ENCODE measurements at regions not wholly inside any gene's neighbourhood (a gene's known extent, or its start where the extent isn't known, plus 50 kb on each side); places are given as distances from the start of the nearest gene placed in this dataset.
A peak's percentile ranks its signal among the peaks of the same experiment; 100 is the strongest.
"Not testable (repeated sequence)": the region's sequence is repeated elsewhere in the genome, so short reads cannot be mapped to it uniquely, and the experiment has no call there.

DNA sequence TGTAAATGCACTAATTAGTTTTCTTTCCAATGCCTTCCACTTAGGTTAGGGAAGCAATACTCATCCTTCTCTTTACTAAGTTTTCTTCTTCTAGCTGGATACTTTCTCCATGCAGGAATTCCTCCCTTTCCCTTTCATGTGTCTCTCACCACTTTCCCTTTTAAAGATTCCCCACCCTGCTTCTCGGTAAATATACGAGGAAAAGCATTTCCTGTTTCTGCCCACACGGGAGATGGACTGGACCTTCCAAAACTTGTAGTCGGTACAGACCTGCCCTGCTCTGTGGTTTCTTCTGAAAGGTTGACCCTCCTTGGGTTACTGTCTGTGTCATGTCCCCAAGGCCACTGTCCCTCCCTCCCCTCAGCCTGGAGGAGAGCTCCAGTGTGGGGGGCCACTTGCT lies 58.9 kb upstream of the LYZL2 start:
- Histone ChIP-seq H3K27me3 (no peaks in the 10 kb centered on the region), H3K4me3 (ENCODE audit: low read depth, low read length) (no peak overlapping the region), H3K9me3 (no peaks in the 10 kb centered on the region), H3K36me3 (no peaks in the 10 kb centered on the region), H3K4me1 (no peaks in the 10 kb centered on the region)
- TF ChIP-seq, protein P1, sequence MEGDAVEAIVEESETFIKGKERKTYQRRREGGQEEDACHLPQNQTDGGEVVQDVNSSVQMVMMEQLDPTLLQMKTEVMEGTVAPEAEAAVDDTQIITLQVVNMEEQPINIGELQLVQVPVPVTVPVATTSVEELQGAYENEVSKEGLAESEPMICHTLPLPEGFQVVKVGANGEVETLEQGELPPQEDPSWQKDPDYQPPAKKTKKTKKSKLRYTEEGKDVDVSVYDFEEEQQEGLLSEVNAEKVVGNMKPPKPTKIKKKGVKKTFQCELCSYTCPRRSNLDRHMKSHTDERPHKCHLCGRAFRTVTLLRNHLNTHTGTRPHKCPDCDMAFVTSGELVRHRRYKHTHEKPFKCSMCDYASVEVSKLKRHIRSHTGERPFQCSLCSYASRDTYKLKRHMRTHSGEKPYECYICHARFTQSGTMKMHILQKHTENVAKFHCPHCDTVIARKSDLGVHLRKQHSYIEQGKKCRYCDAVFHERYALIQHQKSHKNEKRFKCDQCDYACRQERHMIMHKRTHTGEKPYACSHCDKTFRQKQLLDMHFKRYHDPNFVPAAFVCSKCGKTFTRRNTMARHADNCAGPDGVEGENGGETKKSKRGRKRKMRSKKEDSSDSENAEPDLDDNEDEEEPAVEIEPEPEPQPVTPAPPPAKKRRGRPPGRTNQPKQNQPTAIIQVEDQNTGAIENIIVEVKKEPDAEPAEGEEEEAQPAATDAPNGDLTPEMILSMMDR (IDR thresholded peaks at IDR 0.05; ENCODE audit: low read depth, low read length), result no peak
- no peak for DNase-seq

DNA sequence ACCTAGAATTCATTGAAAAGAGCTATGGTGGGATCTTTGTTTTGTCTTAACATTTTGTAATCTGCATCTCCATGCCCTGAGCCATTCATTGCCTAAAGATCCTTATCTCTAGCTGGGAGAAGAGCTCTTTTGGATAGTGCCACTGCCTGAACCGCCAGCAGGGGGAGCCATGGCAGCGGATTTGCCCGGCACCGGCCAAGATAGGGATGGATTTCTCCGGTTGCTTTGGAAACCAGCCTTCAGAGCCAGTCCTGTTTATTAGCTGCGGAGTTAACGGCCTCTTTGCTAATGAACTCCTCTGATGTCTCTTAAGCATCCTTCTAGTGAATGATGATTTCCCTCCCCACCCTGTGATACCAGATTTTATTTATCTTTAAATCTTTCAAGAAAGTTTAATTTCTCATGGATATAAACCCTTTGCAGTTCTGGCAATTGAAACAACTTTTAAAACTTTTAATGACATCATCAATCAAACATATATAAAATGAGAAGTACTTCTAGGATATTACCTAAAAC lies 58.2 kb upstream of the LYZL2 start:
- H3K4me1 ChIP-seq, result no peaks in the 10 kb centered on the region
- peak; percentile 85 for DNase-seq
- no peaks in the 10 kb centered on the region for H3K36me3 ChIP-seq
- no peaks in the 10 kb centered on the region for H3K9me3 ChIP-seq
- no peak overlapping the region for H3K4me3 ChIP-seq (ENCODE audit: low read depth, low read length)
- no peaks in the 10 kb centered on the region for H3K27me3 ChIP-seq
- TF ChIP-seq, protein P1 (IDR thresholded peaks at IDR 0.05; ENCODE audit: low read depth, low read length), result peak; percentile 95

DNA sequence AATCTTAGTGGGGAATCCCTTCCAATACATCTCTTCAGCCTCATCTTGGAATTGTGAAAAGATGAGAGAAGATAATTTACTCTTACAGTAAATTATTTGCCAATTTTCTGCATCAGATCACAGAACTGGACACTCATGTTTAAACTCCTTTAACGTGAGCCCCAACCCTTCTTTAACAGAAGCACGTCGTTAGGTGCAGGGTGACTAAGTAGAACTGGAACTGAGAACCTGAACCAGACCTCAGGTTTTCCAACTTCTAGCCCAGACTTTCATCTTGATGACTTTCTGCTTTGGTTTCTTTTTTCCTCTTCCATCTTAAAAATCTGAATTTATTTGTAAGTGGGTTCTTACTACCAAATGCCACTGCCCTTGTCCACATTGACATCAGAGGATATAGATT lies 57.2 kb upstream of the LYZL2 start:
- H3K36me3 ChIP-seq, result no peaks in the 10 kb centered on the region
- H3K4me3 ChIP-seq (ENCODE audit: low read depth, low read length), result no peak overlapping the region
- no peaks in the 10 kb centered on the region for H3K27me3 ChIP-seq
- TF ChIP-seq, protein P1 (IDR thresholded peaks at IDR 0.05; ENCODE audit: low read depth, low read length), result no peak
- H3K4me1 ChIP-seq, result no peaks in the 10 kb centered on the region
- DNase-seq, result no peak
- H3K9me3 ChIP-seq, result no peaks in the 10 kb centered on the region

DNA sequence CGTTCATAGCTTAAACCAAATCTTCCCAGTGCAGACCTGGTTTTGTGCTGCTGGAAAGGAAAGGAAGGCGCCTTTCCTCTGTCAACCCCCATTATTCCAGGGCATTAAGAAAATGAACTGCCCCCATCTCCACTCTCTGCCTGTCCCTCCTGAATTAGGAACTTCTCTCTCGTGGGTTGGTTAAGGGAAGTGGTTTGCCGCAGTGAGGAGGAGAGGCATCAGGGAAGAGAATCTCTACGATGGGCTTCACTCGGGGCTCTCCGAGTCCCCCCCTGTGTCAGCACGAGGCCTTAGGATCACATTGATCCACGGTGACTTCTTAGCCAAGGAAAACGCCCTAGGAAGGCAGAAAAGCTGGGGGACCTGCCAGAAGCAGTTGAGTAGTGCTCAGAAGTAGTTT lies 53.9 kb upstream of the LYZL2 start:
- TF ChIP-seq, protein P1 (IDR thresholded peaks at IDR 0.05; ENCODE audit: low read depth, low read length), result no peak
- H3K4me1 ChIP-seq, result no peaks in the 10 kb centered on the region

DNA sequence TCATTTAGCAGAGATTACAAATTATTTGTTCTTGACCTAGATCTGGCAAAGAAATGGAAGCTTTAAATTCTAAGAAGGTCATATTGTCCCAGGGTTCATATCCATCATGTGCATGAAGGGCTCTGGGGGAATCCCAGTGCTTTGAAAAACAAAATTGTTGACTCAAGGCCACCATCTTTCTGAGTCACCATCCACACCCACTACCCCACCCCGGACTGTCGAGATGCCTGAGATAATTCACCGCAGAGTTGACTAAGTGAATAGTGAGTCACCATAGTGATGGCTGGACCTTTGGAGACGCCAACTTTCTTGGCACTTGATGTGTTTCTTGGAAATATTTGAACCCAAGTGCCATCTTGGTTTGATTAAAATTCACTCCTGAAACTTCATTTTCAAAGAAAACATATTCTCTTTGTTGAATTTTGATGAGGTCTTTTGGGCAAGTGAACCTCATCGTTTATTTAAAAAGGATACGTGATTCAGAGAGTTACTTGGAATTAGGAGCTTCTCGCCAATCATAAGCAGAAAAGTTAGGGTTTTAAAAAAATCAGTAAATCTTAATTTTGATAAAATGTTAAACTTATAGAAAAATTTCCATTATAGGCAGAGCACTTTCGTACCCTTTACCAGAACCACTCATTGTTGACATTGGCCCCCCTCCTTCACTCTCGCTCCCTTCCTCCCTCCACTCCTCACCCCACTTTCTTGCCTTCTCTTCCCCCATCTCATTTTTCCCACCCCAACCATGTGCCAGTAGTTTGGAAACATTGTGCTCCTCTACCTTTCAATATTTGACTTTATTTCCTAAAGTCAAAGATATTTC lies 53.0 kb upstream of the LYZL2 start:
- not testable (repeated sequence) for H3K4me1 ChIP-seq; DNase-seq; H3K4me3 ChIP-seq (ENCODE audit: low read depth, low read length); H3K36me3 ChIP-seq; H3K9me3 ChIP-seq; H3K27me3 ChIP-seq

More for the DNA sequence above, 53.9 kb upstream of the LYZL2 start:
- Histone ChIP-seq H3K4me3 (ENCODE audit: low read depth, low read length) (no peak overlapping the region), H3K9me3 (no peaks in the 10 kb centered on the region), H3K27me3 (no peaks in the 10 kb centered on the region), H3K36me3 (no peaks in the 10 kb centered on the region)
- DNase-seq, result no peak

DNA sequence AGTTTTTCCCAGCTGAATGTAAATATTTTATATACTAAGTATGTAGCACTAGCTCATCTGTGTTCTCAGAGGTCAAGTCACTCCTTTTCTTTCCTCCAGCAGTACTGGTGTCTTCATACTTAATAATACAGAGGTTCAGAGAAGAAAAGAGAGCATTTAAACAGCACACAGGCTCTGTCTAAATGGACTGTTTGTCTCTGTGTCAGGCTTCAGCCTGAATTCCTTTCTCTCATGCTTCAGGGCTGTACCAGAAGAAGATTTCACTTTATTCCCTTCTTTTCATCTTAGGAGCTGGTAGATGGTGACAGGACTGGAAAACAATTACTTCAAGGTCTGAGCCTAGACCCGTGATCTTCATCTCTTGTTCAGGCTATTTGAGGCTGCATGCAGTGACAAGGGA lies 51.4 kb upstream of the LYZL2 start:
- Histone ChIP-seq H3K9me3 (no peaks in the 10 kb centered on the region), H3K4me3 (ENCODE audit: low read depth, low read length) (no peak overlapping the region), H3K4me1 (no peaks in the 10 kb centered on the region), H3K36me3 (no peaks in the 10 kb centered on the region), H3K27me3 (no peaks in the 10 kb centered on the region)
- DNase-seq, result no peak
- TF ChIP-seq, protein P1 (IDR thresholded peaks at IDR 0.05; ENCODE audit: low read depth, low read length), result no peak

Measured in BE2C (cell line).